ENCODE measurements at regions not wholly inside any gene's neighbourhood (a gene's known extent, or its start where the extent isn't known, plus 50 kb on each side); places are given as distances from the start of the nearest gene placed in this dataset.

- POLR2A ChIA-PET (ENCODE audit: unreplicated experiment): no interaction called here
- Histone ChIP-seq H4K20me1 (ENCODE audit: insufficient read depth, low read length) (no peaks in the 10 kb centered on the region), H2BK20ac (ENCODE audit: low read depth, low read length) (no peak overlapping the region), H3K36me3 (ENCODE audit: control insufficient read depth, insufficient read depth, low read length) (no peaks in the 10 kb centered on the region), H3K4ac (ENCODE audit: low read depth, low read length) (no peak overlapping the region), H3K9me1 (ENCODE audit: insufficient read depth, low read length) (no peaks in the 10 kb centered on the region), H2AK9ac (replicated peaks; ENCODE audit: low read depth, low read length, poor library complexity) (no peak overlapping the region), H4K8ac (ENCODE audit: low read depth in 2 of 2, low read length in 2 of 2) (no peak overlapping the region), H4K91ac (ENCODE audit: insufficient read depth, low read depth, low read length) (no peak overlapping the region), H2AK5ac (ENCODE audit: low read depth, low read length) (no peak overlapping the region), H2BK120ac (ENCODE audit: low read depth, low read length) (no peak overlapping the region), H3K4me1 (ENCODE audit: control insufficient read depth, insufficient read depth, low read length) (no peaks in the 10 kb centered on the region), H2AFZ (replicated peaks; ENCODE audit: low read length, poor library complexity) (no peak overlapping the region), H3K18ac (ENCODE audit: low read depth, low read length) (no peak overlapping the region), H4K5ac (ENCODE audit: low read depth, low read length) (no peak overlapping the region), H3K9ac (ENCODE audit: low read depth, low read length) (no peak overlapping the region), H3K56ac (ENCODE audit: extremely low read depth, insufficient read depth, low read length) (no peak overlapping the region), H3K4me3 (ENCODE audit: insufficient read depth, low read depth, low read length) (no peak overlapping the region), H3K4me2 (ENCODE audit: low read depth, low read length) (no peak overlapping the region), H2BK5ac (ENCODE audit: low read depth, low read length, poor library complexity, severe bottlenecking) (no peak overlapping the region), H3K79me1 (ENCODE audit: low read depth in 1 of 2, low read length in 2 of 2) (no peaks in the 10 kb centered on the region), H3K9me3 (ENCODE audit: control insufficient read depth, insufficient read depth, low read length) (peaks cover 3% of the 10 kb centered on the region; the same call in 1 of the 2 replicates), H2BK15ac (ENCODE audit: low read depth, low read length) (no peak overlapping the region), H3K27ac (ENCODE audit: insufficient read depth, low read length) (no peak overlapping the region), H3K14ac (replicated peaks; ENCODE audit: low read depth, low read length) (no peak overlapping the region), H3K23ac (ENCODE audit: low read depth, low read length) (no peak overlapping the region), H3K27me3 (ENCODE audit: control insufficient read depth, insufficient read depth, low read length) (no peaks in the 10 kb centered on the region)
- TF ChIP-seq NFE2L2 (IDR thresholded peaks at IDR 0.05; ENCODE audit: low read depth, low read length) (no peak), MAZ (IDR thresholded peaks at IDR 0.05; ENCODE audit: borderline replicate concordance, low read depth, low read length) (no peak)
- in situ Hi-C loops (cut with MboI; ENCODE audit: low sequenced_read_pairs) (no loop called here), dilution Hi-C loops (cut with HindIII; ENCODE audit: low sequenced_read_pairs, unreplicated experiment) (no loop called here), intact Hi-C loops (cut with micrococcal nuclease) (no loop called here)
- WGBS, 2 experiments (ENCODE audit: extremely low coverage in 2 of 2, insufficient read length in 1 of 2): no CpG with 5 or more reads among the region's 1 CpG
- CTCF ChIA-PET: no interaction called here
- no TSS peak for BruUV-seq (replicated peaks)
- DNase-seq (no peak), ATAC-seq (ENCODE audit: low read depth) (no peak)
Observed at GRCh38 chr9:75378926-75379325, 290.6 kb downstream of the OSTF1 start.
